Hematopoietic multipotent progenitor cell treated with erythropoietin and hydrocortisone succinate and interleukin-3 and kit ligand, for 4 days (in vitro differentiated cells): ENCODE measurements at regions not wholly inside any gene's neighbourhood (a gene's known extent, or its start where the extent isn't known, plus 50 kb on each side); places are given as distances from the start of the nearest gene placed in this dataset.
A peak's percentile ranks its signal among the peaks of the same experiment; 100 is the strongest.
"Not testable (repeated sequence)": the region's sequence is repeated elsewhere in the genome, so short reads cannot be mapped to it uniquely, and the experiment has no call there.

Source experiments
- DNase-seq: peaks from one replicate; pipeline ENCODE4 v3.0.0-alpha.2; 2015

GRCh38 chr2:118372886-118373830 is 284.9 kb downstream of the INSIG2 start:
- DNase-seq: no peak

DNA sequence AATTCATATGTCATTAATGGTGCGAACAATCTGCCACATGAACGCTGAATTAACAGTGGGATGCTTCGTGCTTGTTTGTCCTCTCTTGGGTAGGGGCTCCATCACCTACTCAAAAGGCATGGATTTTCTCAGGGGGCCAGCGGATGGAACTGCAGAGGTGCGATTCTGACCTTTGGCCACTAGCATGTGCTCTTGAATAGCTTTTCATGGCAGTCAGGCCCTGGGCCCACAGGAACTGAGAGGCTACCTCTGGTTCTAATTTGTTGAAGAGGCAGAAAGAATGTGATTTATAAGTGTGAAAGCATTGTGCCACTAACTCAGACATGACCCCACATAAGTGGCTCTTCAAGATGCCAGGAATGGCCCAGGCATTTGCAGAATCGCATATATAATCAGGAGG is 283.2 kb downstream of the INSIG2 start:
- peak; percentile 33 for DNase-seq

GRCh38 chr2:118369521-118369920 is 281.2 kb downstream of the INSIG2 start:
- not testable (repeated sequence) for DNase-seq

DNA sequence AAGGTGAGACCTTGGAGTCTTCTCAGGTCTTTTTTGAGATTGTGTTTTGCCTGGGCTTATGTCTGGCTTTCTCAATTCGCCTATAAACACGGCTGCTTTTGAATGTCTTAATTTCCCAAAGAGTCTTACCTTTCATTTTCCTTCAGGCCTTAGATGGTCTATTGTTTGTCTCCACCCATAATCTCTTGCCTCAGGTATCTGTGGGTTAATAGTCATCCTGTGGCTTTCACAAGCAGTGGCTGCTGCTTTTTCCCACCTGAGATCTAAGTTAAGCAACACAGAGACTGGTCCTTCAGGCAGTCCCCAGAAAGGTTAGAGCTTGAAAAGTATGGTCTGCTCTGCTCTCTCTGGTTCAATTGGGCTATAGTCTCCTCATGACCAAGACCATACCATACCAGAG is 275.3 kb downstream of the INSIG2 start:
- no peak for DNase-seq

DNA sequence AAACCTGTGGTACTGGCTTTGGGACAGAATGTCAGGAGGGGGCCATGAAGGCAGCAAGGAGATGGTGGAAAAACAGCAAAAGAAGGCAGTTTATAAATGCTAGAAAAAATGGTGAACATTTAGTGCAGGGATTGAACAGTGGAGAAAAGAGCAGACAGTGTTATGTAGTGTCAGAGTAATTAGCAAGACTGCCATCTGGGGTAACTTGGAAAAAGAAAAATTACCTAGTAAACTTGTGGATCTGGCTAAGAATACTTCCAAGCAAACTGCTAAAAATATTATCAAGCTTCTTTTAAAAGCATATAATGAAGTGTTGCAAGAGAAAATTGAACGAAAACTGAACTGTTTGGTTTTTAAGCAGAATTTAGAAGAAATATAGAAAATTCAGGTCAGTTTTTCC is 267.8 kb downstream of the INSIG2 start:
- DNase-seq: no peak

- no peak for DNase-seq
Measured at GRCh38 chr2:118351796-118352195, 263.5 kb downstream of the INSIG2 start.

DNA sequence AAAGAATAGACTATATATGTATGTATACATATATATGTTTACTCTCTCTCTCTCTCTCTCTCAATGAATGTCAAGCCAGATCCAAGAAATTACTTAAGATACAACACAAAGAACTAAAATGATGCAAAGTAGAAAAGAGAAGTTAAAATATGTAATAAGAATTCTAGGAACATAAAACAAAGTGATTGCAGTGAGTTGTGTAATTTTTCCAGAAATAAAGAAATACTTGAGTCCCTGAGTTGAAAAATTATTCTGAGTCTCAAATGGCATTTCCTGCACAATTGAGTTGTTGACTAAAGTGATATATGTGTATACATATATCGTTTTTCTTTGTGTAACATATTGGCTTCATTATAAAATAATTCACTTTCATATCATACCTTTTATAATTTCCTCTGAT is 262.4 kb downstream of the INSIG2 start:
- DNase-seq: no peak

- no peak for DNase-seq
Measured at GRCh38 chr2:118349365-118349764, 261.1 kb downstream of the INSIG2 start.

DNA sequence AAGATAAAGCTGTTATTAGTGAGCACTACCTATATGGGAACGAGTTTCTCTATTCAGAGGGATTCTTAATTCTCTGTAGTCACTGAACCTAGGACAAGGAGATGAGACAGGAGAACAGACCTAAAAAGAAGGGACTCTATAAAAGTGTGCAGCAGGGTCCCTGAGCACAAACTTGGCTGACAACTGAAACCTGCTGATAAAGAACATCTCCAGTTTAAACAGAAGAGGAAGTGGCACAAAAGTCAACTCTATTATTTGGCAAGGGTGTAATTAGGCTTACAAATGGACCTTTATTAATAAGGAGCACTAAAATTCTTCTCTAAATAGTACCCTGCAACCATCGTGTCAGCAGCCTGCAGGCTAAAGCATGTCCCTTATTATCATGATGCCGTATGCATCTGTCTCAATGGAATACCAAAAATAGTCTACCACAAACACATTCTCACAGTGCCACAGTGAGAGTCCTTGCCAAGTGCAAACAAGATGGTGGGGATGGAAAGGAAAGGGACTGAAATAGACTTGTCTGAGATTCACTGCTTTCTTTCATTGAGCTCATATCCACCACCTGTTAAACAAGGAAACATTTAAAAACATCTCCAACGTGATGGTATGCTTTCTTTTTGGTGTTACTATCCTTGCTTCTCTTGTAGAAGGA is 260.2 kb downstream of the INSIG2 start:
- no peak for DNase-seq

DNA sequence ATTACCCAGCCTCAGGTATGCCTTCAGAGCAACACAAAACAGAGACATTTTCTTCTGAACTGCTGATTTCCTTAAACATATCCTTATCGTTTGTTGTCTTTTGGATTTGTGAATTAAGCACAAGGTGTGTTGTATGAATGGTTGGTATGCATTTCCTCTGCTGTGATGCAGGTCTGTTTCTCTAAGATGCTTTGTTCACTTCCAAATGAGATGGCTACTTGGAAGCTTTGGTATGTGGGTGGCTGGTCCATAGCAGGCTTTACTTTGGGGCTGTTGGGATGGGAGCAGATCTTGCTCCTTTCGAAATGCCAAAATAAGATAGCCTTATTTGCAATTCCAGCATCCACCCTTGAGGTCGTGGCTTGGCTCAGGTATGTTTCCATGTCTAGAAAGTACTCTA is 257.2 kb downstream of the INSIG2 start:
- DNase-seq: no peak

DNA sequence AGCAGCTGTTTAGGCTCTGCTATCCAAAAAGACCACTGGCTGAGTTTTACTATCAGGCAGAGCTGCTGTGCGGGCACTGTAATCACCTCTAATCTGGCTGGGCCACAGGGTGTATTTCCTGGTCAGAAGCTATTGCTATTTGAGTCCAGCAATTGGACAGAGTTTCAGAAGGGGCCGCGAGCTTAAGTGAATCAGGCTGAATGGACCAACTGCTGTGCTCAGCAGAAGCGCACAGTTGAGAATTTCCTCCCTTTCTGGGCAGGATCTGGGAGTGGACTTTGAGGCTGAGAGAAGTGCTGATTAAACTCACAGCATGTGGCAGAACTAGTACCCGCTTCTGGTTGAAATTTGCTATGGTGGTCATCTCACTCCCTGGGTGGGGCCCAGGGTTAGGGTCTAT is 251.8 kb downstream of the INSIG2 start:
- peak; percentile 2 for DNase-seq

- no peak for DNase-seq
Measured at GRCh38 chr2:118339386-118339785, 251.1 kb downstream of the INSIG2 start.

- no peak for DNase-seq
Measured at GRCh38 chr2:118333664-118334063, 245.4 kb downstream of the INSIG2 start.

DNA sequence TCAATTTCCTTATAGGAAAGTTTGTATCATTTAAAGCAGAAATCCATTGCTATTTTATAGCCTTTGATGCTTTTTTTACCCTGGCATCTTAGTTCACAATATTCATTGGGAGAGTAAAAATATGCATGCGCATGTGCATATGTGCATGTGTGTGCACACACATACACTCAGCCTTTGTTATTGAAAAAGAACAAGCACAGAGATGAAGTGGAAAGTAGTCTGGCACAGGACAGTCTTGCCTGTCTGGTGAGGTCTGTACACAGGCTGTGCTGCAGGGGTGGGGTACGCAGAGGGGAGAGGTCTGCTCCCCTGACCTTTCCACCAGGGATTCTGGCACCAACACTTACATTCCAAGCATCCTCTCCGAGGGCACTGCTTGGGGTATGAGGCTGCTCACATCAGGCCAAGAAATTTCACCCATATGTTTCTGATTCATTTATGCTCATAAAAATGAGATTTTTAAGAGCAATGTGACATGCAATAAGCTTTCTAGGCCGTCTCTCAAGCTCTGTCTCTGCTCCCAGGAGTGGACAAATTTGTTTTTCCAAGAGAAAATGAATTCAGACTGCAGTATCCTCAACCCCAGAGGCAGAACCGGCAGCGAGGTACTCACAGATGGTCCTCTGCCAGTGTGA is 237.2 kb downstream of the INSIG2 start:
- no peak for DNase-seq

- DNase-seq: peak; percentile 61
Measured at GRCh38 chr2:118322406-118322805, 234.1 kb downstream of the INSIG2 start.

GRCh38 chr2:118321432-118322105 is 233.3 kb downstream of the INSIG2 start:
- no peak for DNase-seq

DNA sequence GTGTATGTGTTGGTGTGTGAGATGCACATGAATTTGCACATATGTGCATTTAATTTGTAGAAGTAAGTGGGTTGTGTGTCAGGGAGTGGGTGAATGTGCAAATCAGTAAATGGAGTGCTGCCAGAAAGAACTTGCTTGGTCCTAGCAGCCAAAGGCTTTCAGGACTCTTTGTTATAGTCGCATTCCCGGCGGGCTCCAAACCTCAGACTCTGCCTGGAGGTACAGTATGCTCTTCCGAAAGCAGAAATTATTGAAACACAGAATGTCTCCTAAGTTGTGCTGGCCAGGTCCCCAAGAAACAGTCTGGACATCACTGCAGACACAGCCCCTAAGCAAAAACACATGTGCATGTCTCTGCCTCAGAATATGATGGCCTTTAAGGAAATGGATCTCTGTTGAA is 232.4 kb downstream of the INSIG2 start:
- DNase-seq: no peak

DNA sequence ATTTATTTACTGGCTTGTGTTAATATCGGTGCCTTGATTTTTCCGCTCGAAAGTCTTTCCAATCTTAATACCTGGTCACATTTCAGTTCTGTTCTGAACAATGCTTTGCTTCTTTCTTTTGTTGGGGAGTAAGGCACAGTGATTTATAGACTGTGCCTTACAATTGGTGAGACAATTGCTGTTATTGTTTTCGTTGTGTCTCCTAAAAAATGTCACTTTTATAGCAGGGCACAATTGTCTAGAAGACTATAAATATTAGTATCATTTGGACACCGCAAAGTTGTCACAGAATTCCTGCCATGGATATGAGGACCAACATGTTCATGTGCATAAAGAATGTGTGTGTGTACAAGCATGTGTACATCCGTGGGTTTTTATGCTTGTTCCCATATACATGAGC is 231.9 kb downstream of the INSIG2 start:
- DNase-seq: no peak

- DNase-seq: no peak
Measured at GRCh38 chr2:118319271-118319684, 231.0 kb downstream of the INSIG2 start.

DNA sequence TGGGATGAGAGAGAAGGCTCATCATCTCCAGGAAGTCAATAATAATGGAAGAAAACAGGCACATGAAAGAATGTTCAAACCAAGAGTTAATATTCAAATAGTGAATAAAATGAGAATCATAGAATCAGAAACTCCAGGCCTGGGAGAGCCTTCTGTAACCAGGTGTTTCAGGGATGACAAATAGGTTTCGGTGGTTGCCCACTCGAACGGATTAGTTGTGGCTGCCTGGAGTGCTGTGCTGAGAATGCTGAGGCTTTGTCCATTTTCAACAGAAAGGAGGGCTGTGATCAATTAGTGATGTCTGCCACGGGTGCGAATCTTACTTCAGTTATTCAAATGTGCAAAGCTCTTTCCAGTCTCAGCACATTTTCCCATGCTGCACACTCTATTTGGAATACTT is 227.3 kb downstream of the INSIG2 start:
- no peak for DNase-seq

- peak; percentile 13 for DNase-seq
Measured at GRCh38 chr2:118312969-118313756, 224.9 kb downstream of the INSIG2 start.

DNA sequence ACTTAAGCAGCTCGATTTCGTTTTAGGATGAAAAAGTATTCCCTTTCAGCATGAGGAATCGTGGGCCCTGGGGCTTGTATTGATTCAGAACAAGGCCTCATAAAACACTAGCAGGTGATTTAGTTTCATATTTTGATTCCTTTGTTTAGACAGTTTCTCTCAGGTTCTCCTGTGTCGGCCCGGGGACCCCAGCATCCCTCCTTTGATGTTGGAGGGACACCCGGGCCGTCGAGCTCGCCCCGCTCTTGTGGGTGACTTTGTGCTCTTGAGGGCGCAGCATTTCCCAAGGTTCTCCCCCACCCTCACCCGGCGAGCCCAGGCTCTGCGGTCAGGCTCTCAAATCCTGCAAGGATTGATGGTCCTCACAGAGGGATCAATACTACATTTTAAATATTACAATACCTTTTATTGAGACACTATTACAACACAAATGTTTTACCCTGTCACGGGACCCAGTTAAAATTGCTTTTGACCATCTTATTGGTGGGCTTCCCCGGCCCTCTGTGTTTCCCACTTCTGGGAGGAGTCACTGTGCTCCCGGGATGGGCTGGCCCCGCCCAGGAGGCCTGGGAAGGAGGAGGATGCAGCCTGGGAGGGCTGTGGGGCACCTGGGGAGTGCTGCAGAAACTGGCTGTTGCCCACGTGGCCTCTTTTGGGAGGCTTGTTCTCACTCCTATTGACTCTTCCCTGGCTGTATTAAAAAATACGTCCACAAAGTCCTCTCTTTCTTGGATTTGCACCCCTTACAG is 222.6 kb downstream of the INSIG2 start:
- DNase-seq: no peak
